Central memory CD8-positive, alpha-beta T cell (primary cell): ENCODE measurements at regions not wholly inside any gene's neighbourhood (a gene's known extent, or its start where the extent isn't known, plus 50 kb on each side); places are given as distances from the start of the nearest gene placed in this dataset.

ENCODE experiments used
- ATAC-seq: fragments of 150-1000 bp; cut with Tn5 transposase; replicated peaks from 2 replicates; pipeline ENCODE4 v1.10.0; 2022; ENCODE audit warnings: mild to moderate bottlenecking, moderate FRiP score, moderate number of reproducible peaks; ENCODE audit not compliant: poor library complexity, severe bottlenecking; ENCODE audit errors: extremely low read depth
- DNase-seq, 2 donors: peaks; one replicate each; pipeline ENCODE4 v3.0.0; 2021; ENCODE audit warnings: low spot score in 2 of 2
- H3K27ac Mint-ChIP-seq: one replicate; pipeline ENCODE4 v1.8.0; 2022; ENCODE audit warnings: low read depth, mild to moderate bottlenecking, moderate library complexity, mixed read lengths
- H3K27me3 Mint-ChIP-seq: one replicate; pipeline ENCODE4 v1.8.0; 2022; ENCODE audit warnings: mixed read lengths
- H3K36me3 Mint-ChIP-seq: one replicate; pipeline ENCODE4 v1.8.0; 2022; ENCODE audit warnings: mild to moderate bottlenecking, moderate library complexity, mixed read lengths; ENCODE audit not compliant: insufficient read depth
- H3K4me1 Mint-ChIP-seq: one replicate; pipeline ENCODE4 v1.8.0; 2022; ENCODE audit warnings: mixed read lengths
- H3K4me3 Mint-ChIP-seq: one replicate; pipeline ENCODE4 v1.8.0; 2022; ENCODE audit warnings: mild to moderate bottlenecking, moderate library complexity, mixed read lengths
- H3K9me3 Mint-ChIP-seq: one replicate; pipeline ENCODE4 v1.8.0; 2022; ENCODE audit warnings: mixed read lengths

DNA sequence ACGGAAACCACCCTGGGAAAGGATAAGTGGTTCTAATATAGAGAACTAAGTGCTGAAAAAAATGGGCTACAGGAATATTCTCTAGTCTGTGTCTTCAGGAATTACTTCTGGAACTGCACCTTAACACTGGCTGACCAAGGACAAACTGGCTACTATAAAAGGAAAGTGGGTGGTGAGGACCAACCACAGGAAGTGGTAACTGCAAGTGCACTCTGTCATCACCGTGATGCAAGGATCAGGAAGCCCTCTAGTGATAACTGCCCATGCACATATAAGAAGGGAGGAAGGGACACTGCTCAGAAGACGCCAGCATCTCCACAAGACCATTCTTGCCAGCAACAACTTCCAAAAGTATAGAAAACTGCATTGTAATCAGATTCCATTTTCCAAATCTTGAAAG, 424.4 kb upstream of the RGPD4 start:
- Mint-ChIP-seq H3K27ac (no peak overlapping the region), H3K4me3 (no peak overlapping the region), H3K9me3 (peaks cover 10% of the 10 kb centered on the region), H3K4me1 (no peaks in the 10 kb centered on the region), H3K27me3 (no peaks in the 10 kb centered on the region), H3K36me3 (no peaks in the 10 kb centered on the region)
- DNase-seq (no peak), ATAC-seq (no peak)

- Mint-ChIP-seq H3K4me1 (no peaks in the 10 kb centered on the region), H3K9me3 (peaks cover 5% of the 10 kb centered on the region), H3K27ac (no peak overlapping the region), H3K4me3 (no peak overlapping the region), H3K27me3 (no peaks in the 10 kb centered on the region), H3K36me3 (no peaks in the 10 kb centered on the region)
- ATAC-seq (no peak), DNase-seq (no peak)
These were observed 421.4 kb upstream of the RGPD4 start for GRCh38 chr2:107405261-107405660.

DNA sequence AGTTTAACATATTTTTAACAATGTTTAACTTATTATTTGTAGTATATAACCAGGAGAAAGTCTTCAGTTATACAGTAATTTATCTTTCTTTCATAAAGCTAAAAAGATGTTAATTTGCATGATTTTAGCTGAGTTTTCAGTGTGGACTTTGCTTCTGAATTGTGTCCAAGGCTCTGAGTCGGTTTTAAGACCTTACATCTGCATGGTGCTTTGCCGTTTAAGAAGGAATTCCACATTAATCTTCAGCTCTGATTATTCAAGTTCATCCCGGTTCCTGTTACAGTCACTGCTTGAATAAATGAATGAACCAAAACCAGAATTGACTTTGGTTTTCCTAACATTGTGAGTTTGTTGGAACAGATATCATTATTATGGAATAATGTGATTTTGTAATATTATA, 419.7 kb upstream of the RGPD4 start:
- no peak for ATAC-seq
- Mint-ChIP-seq H3K4me1 (no peaks in the 10 kb centered on the region), H3K27me3 (no peaks in the 10 kb centered on the region), H3K4me3 (no peak overlapping the region), H3K27ac (no peak overlapping the region), H3K36me3 (no peaks in the 10 kb centered on the region), H3K9me3 (peaks cover 5% of the 10 kb centered on the region)
- DNase-seq, result no peak

DNA sequence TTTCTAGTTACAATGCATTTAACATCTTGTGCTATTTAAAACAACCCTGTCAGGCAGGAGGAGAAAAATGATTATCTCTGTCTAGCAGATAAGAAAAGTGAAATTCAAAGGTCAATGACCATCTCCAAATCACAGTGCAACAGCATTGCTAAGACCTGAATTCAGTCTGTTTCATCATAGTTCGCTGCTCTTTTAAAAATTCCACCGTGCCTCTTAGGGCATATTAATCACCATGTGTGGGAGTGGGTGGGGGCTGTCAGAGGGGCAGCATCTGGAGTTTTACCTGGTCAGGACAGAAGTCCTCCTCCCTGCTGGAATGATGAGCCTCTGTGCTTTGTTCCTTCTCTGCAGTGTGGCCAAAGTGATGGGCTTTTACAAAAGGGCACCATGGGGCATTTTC, 418.7 kb upstream of the RGPD4 start:
- no peaks in the 10 kb centered on the region for H3K36me3 Mint-ChIP-seq
- H3K27me3 Mint-ChIP-seq, result no peaks in the 10 kb centered on the region
- H3K4me3 Mint-ChIP-seq, result no peak overlapping the region
- H3K4me1 Mint-ChIP-seq, result no peaks in the 10 kb centered on the region
- peaks cover 5% of the 10 kb centered on the region for H3K9me3 Mint-ChIP-seq
- no peak overlapping the region for H3K27ac Mint-ChIP-seq
- DNase-seq, result no peak
- ATAC-seq, result no peak

- peaks cover 4% of the 10 kb centered on the region for H3K9me3 Mint-ChIP-seq
- no peaks in the 10 kb centered on the region for H3K27me3 Mint-ChIP-seq
- no peaks in the 10 kb centered on the region for H3K36me3 Mint-ChIP-seq
- no peak overlapping the region for H3K4me3 Mint-ChIP-seq
- DNase-seq (no peak), ATAC-seq (no peak)
- H3K4me1 Mint-ChIP-seq, result no peaks in the 10 kb centered on the region
- H3K27ac Mint-ChIP-seq, result no peak overlapping the region
These were observed 415.4 kb upstream of the RGPD4 start for GRCh38 chr2:107411267-107411666.

DNA sequence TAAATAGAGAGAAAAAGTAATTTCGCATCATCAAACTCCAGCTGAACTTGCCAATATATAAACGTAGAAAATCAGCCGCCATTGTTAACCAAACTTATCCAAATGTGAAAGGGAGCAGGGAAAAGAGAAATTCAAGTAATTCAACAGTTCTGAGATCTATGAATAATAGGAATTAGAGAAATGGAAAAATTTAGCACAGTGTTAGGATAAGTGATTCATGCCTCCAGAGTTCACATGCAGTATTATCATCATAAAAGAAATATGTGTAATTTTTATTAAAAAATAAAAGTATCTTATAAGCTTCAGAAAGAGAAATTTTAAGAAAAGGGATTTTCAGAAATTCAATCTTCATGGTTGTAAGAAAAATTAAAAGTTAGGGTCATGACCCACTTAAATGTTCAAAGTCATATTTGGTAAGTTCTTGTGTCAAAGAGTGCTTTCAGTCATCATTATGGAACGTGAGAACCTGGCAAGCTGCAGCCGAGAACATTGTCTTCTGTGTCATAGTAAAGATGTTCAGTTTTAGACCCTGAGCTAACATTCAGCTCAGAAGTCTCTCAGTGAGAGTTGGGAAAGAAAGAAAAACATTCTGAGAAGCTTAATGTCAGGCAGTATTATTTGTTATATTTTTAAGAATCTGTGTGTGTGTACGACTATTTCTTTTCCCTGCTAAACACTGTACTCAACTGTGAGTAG, 414.3 kb upstream of the RGPD4 start:
- Mint-ChIP-seq H3K9me3 (peaks cover 13% of the 10 kb centered on the region), H3K4me3 (no peak overlapping the region), H3K27ac (no peak overlapping the region), H3K27me3 (no peaks in the 10 kb centered on the region), H3K36me3 (peaks cover under 1% of the 10 kb centered on the region), H3K4me1 (no peaks in the 10 kb centered on the region)
- no peak for ATAC-seq
- DNase-seq, result no peak

DNA sequence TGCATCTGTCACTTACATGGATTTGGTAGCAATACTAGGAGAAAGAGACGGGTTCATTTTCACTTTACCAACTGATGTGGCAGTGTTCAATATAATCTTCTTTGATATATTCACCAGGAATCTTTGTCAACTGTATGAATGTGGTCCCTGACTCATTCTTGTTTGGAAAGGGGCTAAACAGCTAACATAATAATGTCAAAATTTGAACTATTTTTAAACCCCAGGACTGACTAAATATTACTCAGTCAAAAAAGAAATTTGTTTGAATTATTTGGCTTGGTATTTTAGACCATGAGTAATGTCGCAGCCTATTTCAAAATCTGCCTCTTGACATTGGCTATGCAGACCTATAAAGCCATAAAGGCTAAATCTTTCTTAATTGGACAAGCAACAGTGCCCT, 413.7 kb upstream of the RGPD4 start:
- H3K4me3 Mint-ChIP-seq, result no peak overlapping the region

DNA sequence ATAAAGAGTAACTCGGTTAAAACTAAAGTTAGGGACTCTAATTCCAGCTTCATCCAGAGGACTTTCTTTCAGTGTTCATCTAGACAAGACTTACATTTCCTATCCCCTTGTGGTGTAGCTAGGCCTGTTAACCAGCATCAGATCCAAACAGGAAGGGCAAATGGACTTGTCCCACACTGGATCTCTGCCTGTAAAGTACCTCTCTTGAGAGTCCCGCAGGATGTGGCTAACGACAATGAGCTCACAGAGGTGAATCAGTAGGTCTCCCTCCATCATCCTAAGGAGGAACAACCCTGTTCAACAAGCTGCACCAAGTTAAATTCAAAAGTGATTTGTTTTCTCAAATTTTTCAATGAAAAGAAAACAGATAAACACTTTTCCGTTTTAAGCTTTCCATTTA, 412.3 kb upstream of the RGPD4 start:
- H3K36me3 Mint-ChIP-seq, result peaks cover 2% of the 10 kb centered on the region
- peaks cover 16% of the 10 kb centered on the region for H3K9me3 Mint-ChIP-seq
- no peak for DNase-seq
- no peaks in the 10 kb centered on the region for H3K27me3 Mint-ChIP-seq
- no peak for ATAC-seq
- no peak overlapping the region for H3K27ac Mint-ChIP-seq
- no peak overlapping the region for H3K4me3 Mint-ChIP-seq
- H3K4me1 Mint-ChIP-seq, result no peaks in the 10 kb centered on the region

More for the DNA sequence above, 413.7 kb upstream of the RGPD4 start:
- Mint-ChIP-seq H3K4me1 (no peaks in the 10 kb centered on the region), H3K27me3 (no peaks in the 10 kb centered on the region), H3K27ac (no peak overlapping the region), H3K36me3 (peaks cover 2% of the 10 kb centered on the region), H3K9me3 (peaks cover 16% of the 10 kb centered on the region)
- DNase-seq (no peak), ATAC-seq (no peak)

DNA sequence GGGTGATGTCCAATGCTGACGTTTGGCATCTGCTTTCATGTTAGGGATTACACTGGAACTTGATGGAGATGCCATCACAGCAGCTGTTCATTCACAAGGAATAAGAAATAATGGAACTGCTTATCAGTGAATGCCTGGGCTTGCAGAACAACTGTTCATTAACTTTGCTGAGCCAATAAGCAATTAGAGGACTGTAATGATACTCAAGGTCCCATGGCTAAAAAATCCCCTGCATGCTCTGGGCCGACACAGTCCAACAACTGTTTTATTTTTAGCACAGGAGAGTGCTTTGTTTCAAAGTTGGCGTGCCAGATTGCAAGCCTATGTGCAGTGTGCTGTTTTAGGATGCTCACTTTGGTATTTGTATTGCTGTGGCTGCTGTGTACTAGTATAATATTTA, 408.0 kb upstream of the RGPD4 start:
- no peaks in the 10 kb centered on the region for H3K27me3 Mint-ChIP-seq
- no peak overlapping the region for H3K27ac Mint-ChIP-seq
- no peak for ATAC-seq
- no peak overlapping the region for H3K4me3 Mint-ChIP-seq
- DNase-seq, result no peak
- peaks cover 2% of the 10 kb centered on the region for H3K36me3 Mint-ChIP-seq
- peaks cover 16% of the 10 kb centered on the region for H3K9me3 Mint-ChIP-seq
- H3K4me1 Mint-ChIP-seq, result no peaks in the 10 kb centered on the region

DNA sequence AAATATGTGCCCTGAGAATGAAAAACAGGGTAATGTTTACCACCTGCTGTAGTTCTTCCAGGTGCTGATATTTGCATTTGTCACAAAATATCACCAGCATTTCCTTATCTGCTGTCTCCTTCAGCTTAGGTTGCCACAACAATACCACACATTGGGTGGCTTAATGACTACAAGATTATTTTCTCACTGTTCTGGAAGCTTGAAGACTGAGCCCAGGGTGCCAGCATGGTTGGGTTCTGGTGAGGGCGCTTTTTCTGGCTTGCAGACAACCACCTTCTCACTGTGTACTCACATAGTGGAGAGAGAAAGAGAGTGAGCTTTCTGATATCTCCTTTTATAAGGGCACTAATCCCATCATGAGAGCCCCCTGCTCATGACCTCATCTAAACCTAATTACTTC, 407.5 kb upstream of the RGPD4 start:
- H3K4me3 Mint-ChIP-seq, result no peak overlapping the region
- DNase-seq (no peak), ATAC-seq (no peak)
- no peaks in the 10 kb centered on the region for H3K27me3 Mint-ChIP-seq
- no peaks in the 10 kb centered on the region for H3K4me1 Mint-ChIP-seq
- peaks cover 16% of the 10 kb centered on the region for H3K9me3 Mint-ChIP-seq
- no peak overlapping the region for H3K27ac Mint-ChIP-seq
- peaks cover 2% of the 10 kb centered on the region for H3K36me3 Mint-ChIP-seq

DNA sequence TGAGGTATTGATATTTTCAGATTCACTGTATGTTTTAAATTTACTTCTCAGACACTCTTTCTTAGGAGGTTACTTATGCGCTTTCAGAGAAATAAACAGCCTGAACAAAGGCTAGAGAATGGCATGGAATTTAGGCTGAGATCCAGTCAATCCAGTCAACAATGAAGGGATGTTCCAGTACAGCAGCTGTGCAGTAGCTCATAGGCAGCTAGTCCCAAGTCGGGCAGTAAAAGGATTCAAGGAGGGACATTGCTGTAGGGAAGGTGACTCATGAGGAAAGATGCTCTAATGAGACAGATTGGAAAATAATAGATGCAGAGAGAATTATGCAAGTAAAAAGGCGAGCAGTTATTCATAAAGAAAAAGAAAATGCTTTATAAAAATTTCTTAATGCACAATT, 397.9 kb upstream of the RGPD4 start:
- no peak for ATAC-seq
- no peaks in the 10 kb centered on the region for H3K4me1 Mint-ChIP-seq
- DNase-seq, result no peak
- H3K27me3 Mint-ChIP-seq, result no peaks in the 10 kb centered on the region
- no peak overlapping the region for H3K27ac Mint-ChIP-seq
- peaks cover 25% of the 10 kb centered on the region for H3K9me3 Mint-ChIP-seq
- H3K36me3 Mint-ChIP-seq, result no peaks in the 10 kb centered on the region
- H3K4me3 Mint-ChIP-seq, result no peak overlapping the region

DNA sequence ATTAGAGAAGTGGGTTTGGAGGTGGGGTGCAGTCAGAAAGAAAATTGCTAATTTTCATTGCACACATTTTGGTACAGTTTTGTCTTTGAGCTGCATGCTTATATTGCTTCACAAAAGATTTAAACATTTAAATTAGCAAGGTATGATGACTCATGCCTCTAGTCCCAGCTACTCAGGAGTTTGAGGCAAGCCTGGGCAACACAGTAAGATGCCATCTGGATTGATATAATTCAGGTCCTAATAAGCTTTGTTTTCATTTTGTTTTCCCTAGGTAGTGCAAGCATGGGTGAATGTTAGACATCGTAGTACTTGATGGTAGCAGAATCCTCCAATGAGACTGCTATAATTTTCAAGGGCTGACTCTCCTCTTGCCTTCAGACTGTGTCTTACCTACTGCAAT, 396.7 kb upstream of the RGPD4 start:
- DNase-seq (no peak), ATAC-seq (no peak)
- Mint-ChIP-seq H3K4me3 (no peak overlapping the region), H3K36me3 (no peaks in the 10 kb centered on the region), H3K27me3 (no peaks in the 10 kb centered on the region), H3K27ac (no peak overlapping the region), H3K9me3 (peaks cover 25% of the 10 kb centered on the region), H3K4me1 (no peaks in the 10 kb centered on the region)

- H3K4me1 Mint-ChIP-seq, result no peaks in the 10 kb centered on the region
- no peak overlapping the region for H3K4me3 Mint-ChIP-seq
- DNase-seq (no peak), ATAC-seq (no peak)
- H3K36me3 Mint-ChIP-seq, result no peaks in the 10 kb centered on the region
- H3K27me3 Mint-ChIP-seq, result no peaks in the 10 kb centered on the region
- peaks cover 19% of the 10 kb centered on the region for H3K9me3 Mint-ChIP-seq
- H3K27ac Mint-ChIP-seq, result no peak overlapping the region
These were observed 396.0 kb upstream of the RGPD4 start for GRCh38 chr2:107430596-107431266.
